ENCODE measurements at regions not wholly inside any gene's neighbourhood (a gene's known extent, or its start where the extent isn't known, plus 50 kb on each side); places are given as distances from the start of the nearest gene placed in this dataset.

DNA sequence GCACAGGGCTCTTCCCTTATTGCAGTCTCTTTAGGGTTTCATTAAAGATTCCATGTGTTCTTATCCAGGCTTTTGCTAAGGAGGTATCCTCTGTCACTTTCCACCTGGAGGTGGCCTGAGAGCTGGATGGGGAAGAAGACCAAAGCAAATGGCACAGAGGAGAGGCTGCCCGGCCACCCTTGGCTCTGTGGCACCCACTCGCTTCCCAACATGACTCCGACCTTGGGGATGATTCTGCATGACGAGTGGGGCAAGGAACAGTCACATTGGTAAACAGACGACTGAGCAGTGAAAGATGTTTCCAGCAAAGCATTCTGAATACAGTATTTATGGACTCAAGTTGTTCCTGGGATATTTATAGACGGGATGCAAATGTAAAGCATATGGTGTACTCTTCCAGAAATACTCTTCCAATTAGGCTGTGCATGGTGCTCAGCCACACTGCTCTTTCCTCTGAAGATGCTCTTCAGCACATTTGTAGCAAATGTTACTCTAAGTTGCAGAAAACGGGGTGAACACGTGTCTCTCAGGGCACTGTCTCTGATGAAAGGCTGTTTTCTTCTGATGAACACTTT, 377.1 kb upstream of the HS6ST1 start:
- no peak overlapping the region for H2AFZ ChIP-seq (ENCODE audit: control insufficient read depth, low read length)
- no peaks in the 10 kb centered on the region for H3K27me3 ChIP-seq (ENCODE audit: control insufficient read depth, extremely low read depth, insufficient read depth, low read length)
- no peaks in the 10 kb centered on the region for H3K36me3 ChIP-seq (ENCODE audit: control insufficient read depth in 2 of 2, extremely low read depth in 1 of 2, insufficient read depth in 2 of 2, low read length in 2 of 2)
- H3K9ac ChIP-seq (ENCODE audit: control insufficient read depth, extremely low read depth, insufficient read depth, low read length): no peak overlapping the region
- H4K20me1 ChIP-seq (ENCODE audit: control insufficient read depth, extremely low read depth, insufficient read depth, low read length): no peaks in the 10 kb centered on the region
- no peaks in the 10 kb centered on the region for H3K4me1 ChIP-seq (ENCODE audit: control insufficient read depth, extremely low read depth, insufficient read depth, low read length)
- H3K79me2 ChIP-seq (ENCODE audit: control insufficient read depth, insufficient read depth, low read length): no peaks in the 10 kb centered on the region
- FAIRE-seq: no peak
- no peaks in the 10 kb centered on the region for H3K9me3 ChIP-seq (ENCODE audit: control insufficient read depth, low read depth, low read length)
- no peaks in the 10 kb centered on the region for H3K9me1 ChIP-seq (ENCODE audit: control insufficient read depth, extremely low read depth, insufficient read depth, low read length)
- dilution Hi-C loops (cut with MboI; ENCODE audit: extremely low pct_ligation_motif_present, low sequenced_read_pairs): no loop called here
- TF ChIP-seq EZH2 (IDR thresholded peaks at IDR 0.05; ENCODE audit: low read length): no peak
- TF ChIP-seq, protein P1, sequence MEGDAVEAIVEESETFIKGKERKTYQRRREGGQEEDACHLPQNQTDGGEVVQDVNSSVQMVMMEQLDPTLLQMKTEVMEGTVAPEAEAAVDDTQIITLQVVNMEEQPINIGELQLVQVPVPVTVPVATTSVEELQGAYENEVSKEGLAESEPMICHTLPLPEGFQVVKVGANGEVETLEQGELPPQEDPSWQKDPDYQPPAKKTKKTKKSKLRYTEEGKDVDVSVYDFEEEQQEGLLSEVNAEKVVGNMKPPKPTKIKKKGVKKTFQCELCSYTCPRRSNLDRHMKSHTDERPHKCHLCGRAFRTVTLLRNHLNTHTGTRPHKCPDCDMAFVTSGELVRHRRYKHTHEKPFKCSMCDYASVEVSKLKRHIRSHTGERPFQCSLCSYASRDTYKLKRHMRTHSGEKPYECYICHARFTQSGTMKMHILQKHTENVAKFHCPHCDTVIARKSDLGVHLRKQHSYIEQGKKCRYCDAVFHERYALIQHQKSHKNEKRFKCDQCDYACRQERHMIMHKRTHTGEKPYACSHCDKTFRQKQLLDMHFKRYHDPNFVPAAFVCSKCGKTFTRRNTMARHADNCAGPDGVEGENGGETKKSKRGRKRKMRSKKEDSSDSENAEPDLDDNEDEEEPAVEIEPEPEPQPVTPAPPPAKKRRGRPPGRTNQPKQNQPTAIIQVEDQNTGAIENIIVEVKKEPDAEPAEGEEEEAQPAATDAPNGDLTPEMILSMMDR (optimal IDR thresholded peaks at IDR 0.05 in 1 of 3, IDR thresholded peaks at IDR 0.05 in 1 of 3, conservative IDR thresholded peaks at IDR 0.05 in 1 of 3; ENCODE audit: extremely low read depth in 1 of 3, insufficient read depth in 2 of 3, low read length in 3 of 3): no peak
- no peak overlapping the region for H3K27ac ChIP-seq (ENCODE audit: control insufficient read depth, insufficient read depth, low read length)
- H3K4me3 ChIP-seq (ENCODE audit: control insufficient read depth in 2 of 3, extremely low read depth in 1 of 3, insufficient read depth in 2 of 3, low read depth in 1 of 3, low read length in 3 of 3): no peak overlapping the region
- H3K4me2 ChIP-seq (ENCODE audit: control insufficient read depth, extremely low read depth, insufficient read depth, low read depth, low read length): no peak overlapping the region
- DNase-seq (ENCODE audit: low read depth, low spot score): no peak

DNA sequence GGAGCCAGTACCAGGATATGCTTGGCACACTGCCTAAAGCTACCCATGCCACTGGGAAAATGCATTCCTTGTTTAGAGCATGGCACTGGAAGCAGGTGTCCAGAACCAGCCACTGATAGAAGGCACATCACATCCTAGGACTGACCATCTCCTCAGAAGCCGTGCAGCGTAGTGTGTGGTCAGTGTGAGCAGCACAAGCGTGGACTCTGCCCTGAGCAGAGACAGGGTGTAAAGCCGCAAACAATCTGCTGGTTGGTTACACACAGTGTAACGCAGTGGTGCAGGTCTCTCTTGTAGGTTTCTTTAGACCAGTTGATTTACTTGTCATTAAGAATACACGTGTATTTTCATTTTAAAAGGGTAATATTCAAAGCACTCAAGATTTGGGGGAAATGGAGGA, 377.8 kb upstream of the HS6ST1 start:
- Histone ChIP-seq H3K9me1 (ENCODE audit: control insufficient read depth, extremely low read depth, insufficient read depth, low read length) (no peaks in the 10 kb centered on the region), H3K27me3 (ENCODE audit: control insufficient read depth, extremely low read depth, insufficient read depth, low read length) (no peaks in the 10 kb centered on the region), H3K36me3 (ENCODE audit: control insufficient read depth in 2 of 2, extremely low read depth in 1 of 2, insufficient read depth in 2 of 2, low read length in 2 of 2) (no peaks in the 10 kb centered on the region), H2AFZ (ENCODE audit: control insufficient read depth, low read length) (no peak overlapping the region), H3K27ac (ENCODE audit: control insufficient read depth, insufficient read depth, low read length) (no peak overlapping the region), H3K4me2 (ENCODE audit: control insufficient read depth, extremely low read depth, insufficient read depth, low read depth, low read length) (no peak overlapping the region), H3K4me1 (ENCODE audit: control insufficient read depth, extremely low read depth, insufficient read depth, low read length) (no peaks in the 10 kb centered on the region), H4K20me1 (ENCODE audit: control insufficient read depth, extremely low read depth, insufficient read depth, low read length) (no peaks in the 10 kb centered on the region), H3K4me3 (ENCODE audit: control insufficient read depth in 2 of 3, extremely low read depth in 1 of 3, insufficient read depth in 2 of 3, low read depth in 1 of 3, low read length in 3 of 3) (no peak overlapping the region), H3K9me3 (ENCODE audit: control insufficient read depth, low read depth, low read length) (no peaks in the 10 kb centered on the region), H3K9ac (ENCODE audit: control insufficient read depth, extremely low read depth, insufficient read depth, low read length) (no peak overlapping the region), H3K79me2 (ENCODE audit: control insufficient read depth, insufficient read depth, low read length) (no peaks in the 10 kb centered on the region)
- TF ChIP-seq EZH2 (IDR thresholded peaks at IDR 0.05; ENCODE audit: low read length): no peak
- TF ChIP-seq, protein P1 (optimal IDR thresholded peaks at IDR 0.05 in 1 of 3, IDR thresholded peaks at IDR 0.05 in 1 of 3, conservative IDR thresholded peaks at IDR 0.05 in 1 of 3; ENCODE audit: extremely low read depth in 1 of 3, insufficient read depth in 2 of 3, low read length in 3 of 3): no peak
- dilution Hi-C loops (cut with MboI; ENCODE audit: extremely low pct_ligation_motif_present, low sequenced_read_pairs): no loop called here
- FAIRE-seq (no peak), DNase-seq (ENCODE audit: low read depth, low spot score) (no peak)
